Astrocyte of the cerebellum (primary cell): ENCODE measurements at regions not wholly inside any gene's neighbourhood (a gene's known extent, or its start where the extent isn't known, plus 50 kb on each side); places are given as distances from the start of the nearest gene placed in this dataset.

Experiments used
- DNase-seq: peaks from one replicate; pipeline ENCODE4 v3.0.0-alpha.2; 2011; ENCODE audit warnings: low read depth
- H3K4me3 ChIP-seq: 2 replicates; pipeline ENCODE4 v1.5.1; 2011; ENCODE audit warnings: mild to moderate bottlenecking, low read depth, low read length, moderate library complexity
- in situ Hi-C: cut with HindIII; loops from 2 replicates; pipeline ENCODE4 v1.10.0; 2017; ENCODE audit warnings: low sequenced_read_pairs
- TF ChIP-seq, protein P1 (sequence below): IDR thresholded peaks from 2 replicates; pipeline ENCODE4 v1.5.1; 2012; ENCODE audit warnings: low read length, low read depth, moderate library complexity, mild to moderate bottlenecking; ENCODE audit errors: missing control alignments

DNA sequence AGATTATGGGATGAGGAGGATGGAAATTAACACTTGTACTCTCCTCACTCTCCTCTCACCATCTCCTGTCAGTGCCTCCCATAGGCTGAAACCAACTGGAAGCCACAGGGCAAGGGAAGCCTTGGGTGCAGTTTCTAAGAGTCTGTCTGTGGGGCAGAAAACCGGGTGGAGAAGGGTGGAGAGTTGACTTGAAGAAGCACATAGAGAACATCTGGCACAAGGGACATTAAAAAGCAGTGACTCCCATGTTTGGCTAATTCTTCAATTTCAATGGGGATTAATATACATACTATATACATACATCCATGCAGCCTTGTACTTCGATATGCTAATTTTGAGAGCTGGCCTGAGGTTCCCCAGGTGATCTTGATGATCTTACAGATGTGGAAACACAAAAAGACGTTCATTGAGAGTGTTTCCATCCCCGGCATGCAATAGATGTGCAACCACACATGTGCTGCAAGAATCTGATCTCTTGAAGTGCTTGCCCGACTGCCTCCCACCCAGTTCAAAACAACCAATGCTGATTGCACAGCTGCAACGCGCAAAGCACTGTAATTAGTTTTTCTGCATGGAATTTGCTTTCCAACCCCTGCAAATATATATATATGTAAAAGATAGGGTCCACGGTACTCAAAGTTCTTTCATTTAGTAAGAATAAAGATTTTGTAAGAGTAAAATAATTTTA lies 121.9 kb upstream of the TMC3 start:
- no peak for DNase-seq
- in situ Hi-C loops, result no loop called here
- no peak overlapping the region for H3K4me3 ChIP-seq
- TF ChIP-seq, protein P1, sequence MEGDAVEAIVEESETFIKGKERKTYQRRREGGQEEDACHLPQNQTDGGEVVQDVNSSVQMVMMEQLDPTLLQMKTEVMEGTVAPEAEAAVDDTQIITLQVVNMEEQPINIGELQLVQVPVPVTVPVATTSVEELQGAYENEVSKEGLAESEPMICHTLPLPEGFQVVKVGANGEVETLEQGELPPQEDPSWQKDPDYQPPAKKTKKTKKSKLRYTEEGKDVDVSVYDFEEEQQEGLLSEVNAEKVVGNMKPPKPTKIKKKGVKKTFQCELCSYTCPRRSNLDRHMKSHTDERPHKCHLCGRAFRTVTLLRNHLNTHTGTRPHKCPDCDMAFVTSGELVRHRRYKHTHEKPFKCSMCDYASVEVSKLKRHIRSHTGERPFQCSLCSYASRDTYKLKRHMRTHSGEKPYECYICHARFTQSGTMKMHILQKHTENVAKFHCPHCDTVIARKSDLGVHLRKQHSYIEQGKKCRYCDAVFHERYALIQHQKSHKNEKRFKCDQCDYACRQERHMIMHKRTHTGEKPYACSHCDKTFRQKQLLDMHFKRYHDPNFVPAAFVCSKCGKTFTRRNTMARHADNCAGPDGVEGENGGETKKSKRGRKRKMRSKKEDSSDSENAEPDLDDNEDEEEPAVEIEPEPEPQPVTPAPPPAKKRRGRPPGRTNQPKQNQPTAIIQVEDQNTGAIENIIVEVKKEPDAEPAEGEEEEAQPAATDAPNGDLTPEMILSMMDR, result no peak

DNA sequence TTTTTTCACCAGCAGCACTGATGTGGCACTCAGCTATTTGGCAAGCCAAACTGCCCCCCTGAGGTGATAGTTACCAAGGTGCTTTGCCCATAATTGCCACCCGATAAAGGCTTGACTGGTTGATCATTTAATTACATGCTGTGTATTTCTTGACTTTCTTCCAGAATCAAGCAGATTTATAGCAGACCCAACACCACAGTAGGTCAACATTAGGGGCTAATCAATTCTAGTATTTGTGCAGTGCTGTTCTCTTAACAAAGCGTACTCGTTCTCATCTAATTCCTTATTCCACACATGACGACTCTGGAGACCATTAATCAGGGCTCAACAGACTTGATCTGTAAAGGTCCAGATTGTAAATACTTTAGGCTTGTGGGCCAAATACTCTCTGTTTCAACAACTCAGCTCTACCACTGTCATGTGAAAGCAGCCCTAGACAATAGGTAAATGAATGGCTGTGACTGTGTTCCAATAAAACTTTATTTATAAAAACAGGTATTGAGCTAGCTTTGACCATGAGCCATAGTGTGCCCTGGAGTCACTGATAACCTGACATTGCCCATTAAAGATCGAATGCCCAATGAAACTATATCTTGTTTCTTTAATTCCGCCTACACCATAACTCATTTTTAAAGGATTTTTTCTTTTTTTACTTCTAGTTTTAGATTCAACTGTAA lies 119.1 kb upstream of the TMC3 start:
- TF ChIP-seq, protein P1, result no peak
- in situ Hi-C loops, result no loop called here
- DNase-seq, result no peak
- no peak overlapping the region for H3K4me3 ChIP-seq

DNA sequence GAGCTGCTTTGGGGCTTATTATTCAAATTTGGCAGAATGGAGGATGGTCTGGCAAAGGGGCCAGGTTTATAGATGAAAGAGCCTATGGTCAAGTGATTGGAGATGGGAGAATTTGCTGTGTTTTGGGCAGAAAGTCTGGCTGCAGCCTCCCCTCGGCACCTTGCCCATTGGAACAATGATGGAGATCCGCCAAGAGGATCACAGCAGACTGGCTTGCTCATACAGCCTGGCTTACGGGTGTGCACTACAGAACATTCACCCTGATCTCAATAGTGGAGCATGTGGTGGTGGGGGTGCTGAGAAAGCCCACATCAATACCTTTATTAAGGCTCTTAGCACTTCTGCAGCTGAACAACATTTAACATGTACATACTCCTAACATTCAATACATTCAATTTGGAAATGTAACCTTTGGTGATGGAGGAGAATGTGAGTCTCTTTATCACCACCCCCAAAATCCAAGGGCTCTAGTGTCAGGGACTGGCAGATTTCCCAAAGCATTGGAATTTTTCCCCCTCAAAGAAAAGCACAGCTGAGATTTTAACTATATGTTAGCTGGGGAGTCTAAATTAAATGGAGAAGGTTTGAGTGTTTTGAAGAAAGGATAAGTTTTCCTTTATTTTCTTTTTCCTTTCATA lies 118.4 kb upstream of the TMC3 start:
- no peak overlapping the region for H3K4me3 ChIP-seq
- in situ Hi-C loops, result no loop called here
- TF ChIP-seq, protein P1, result no peak
- peak; percentile 69 for DNase-seq

DNA sequence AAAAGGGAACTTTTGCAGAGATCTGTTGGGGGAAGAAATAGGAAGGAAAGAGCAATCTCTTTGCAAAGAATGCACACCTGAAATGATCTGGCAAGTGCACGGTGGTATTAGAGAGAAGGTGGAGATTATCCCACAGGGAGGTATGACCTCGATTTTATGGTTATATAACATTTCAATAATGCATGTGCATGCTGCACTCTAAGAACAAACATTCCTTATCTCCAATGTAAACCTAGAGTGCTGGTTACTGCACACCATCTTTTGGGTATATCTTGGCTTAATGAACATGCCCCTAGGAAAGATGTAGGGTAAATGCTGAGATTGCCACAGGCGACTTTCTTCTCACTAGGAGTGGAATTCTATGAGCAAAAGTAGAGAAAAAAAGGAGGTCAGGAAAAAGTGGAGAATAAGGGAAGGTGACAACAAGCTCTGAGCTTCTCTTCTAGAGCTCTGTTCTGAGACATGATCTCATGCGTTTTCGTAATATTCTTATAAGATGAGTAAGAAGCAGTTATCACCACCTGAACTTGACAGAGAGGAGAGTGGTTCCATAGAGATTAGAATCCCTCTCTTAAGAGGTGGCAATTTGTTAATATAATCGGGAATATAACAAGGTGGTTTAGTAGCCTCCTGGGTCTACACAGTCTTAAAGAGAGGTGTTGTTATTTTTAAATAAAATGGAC lies 117.5 kb upstream of the TMC3 start:
- no peak for DNase-seq
- in situ Hi-C loops, result no loop called here
- TF ChIP-seq, protein P1, result no peak
- H3K4me3 ChIP-seq, result no peak overlapping the region

DNA sequence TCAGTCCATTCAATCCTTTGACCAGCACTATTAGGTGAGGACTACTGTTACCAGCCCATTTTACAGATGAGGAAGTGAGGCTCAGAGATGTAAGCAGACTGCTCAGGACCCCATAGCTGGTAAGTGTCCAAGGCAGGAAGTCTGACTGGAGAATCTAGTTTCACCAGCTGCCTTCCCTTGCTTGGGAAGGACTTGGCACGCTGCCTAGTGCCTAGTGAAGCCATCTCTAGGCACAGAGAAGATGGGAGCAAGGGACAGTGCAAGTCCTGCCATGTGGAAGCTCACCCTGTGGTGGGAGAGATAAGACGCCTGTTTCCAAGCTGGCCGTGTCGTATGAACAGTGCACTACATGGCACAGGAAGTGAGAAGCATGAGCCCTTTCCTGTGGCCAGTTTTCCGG lies 111.8 kb upstream of the TMC3 start:
- in situ Hi-C loops, result no loop called here
- no peak overlapping the region for H3K4me3 ChIP-seq
- TF ChIP-seq, protein P1, result no peak
- no peak for DNase-seq
